Uterus (tissue), 2 donors: ENCODE measurements at regions not wholly inside any gene's neighbourhood (a gene's known extent, or its start where the extent isn't known, plus 50 kb on each side); places are given as distances from the start of the nearest gene placed in this dataset.
"Not testable (repeated sequence)": the region's sequence is repeated elsewhere in the genome, so short reads cannot be mapped to it uniquely, and the experiment has no call there.

ENCODE experiments used
- CTCF ChIP-seq, 4 experiments: fragments of 200-600 bp in 2 of 4; fragments of 450-650 bp in 2 of 4; sonication (generic) in 2 of 4; IDR thresholded peaks; one replicate each; pipeline ENCODE4 v1.5.1; 2016 to 2019; ENCODE audit warnings: antibody characterized with exemption in 4 of 4, mild to moderate bottlenecking in 2 of 4, moderate library complexity in 1 of 4
- POLR2A ChIP-seq, 2 donors: fragments of 450-650 bp; IDR thresholded peaks; one replicate each; pipeline ENCODE4 v1.6.1; 2016; ENCODE audit warnings: antibody characterized with exemption in 2 of 2, mild to moderate bottlenecking in 1 of 2, moderate library complexity in 1 of 2

GRCh38 chr6:58059701-58060100 is 742.3 kb downstream of the PRIM2 start:
- not testable (repeated sequence) for TF ChIP-seq POLR2A, CTCF (IDR thresholded peaks at IDR 0.05)
